HFF-Myc (cell line): ENCODE measurements at regions not wholly inside any gene's neighbourhood (a gene's known extent, or its start where the extent isn't known, plus 50 kb on each side); places are given as distances from the start of the nearest gene placed in this dataset.

ENCODE experiments used
- DNase-seq: peaks from one replicate; pipeline ENCODE4 v3.0.0-alpha.2; 2011; ENCODE audit warnings: low read depth; ENCODE audit errors: extremely low read depth
- H3K4me3 ChIP-seq: replicated peaks from 2 replicates; pipeline ENCODE4 v1.5.1; 2011; ENCODE audit warnings: low read depth, mild to moderate bottlenecking, control low read depth, low read length
- TF ChIP-seq, protein P1 (sequence below): IDR thresholded peaks from 2 replicates; pipeline ENCODE4 v1.5.1; 2012; ENCODE audit warnings: mild to moderate bottlenecking, low read depth, low read length, control low read depth; ENCODE audit errors: missing control alignments

DNA sequence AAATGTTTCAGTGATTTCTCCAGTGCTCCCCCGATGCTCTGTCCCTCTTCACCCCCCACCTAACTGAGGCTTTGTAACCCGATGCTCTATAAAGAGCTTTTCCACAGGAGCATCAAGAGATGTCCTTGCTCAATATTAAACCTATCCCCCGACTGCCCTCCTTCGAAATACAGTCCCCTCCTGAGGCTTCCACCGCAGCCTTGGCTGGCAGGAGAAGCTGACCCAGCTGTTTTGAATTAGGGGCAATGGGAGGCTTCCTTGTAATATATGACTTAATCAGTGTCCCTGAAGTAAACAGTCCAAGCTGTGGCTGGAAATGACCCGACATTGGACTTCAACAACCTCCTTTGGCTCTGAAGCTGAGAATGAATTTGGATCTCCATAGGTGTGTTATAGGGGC, 62.4 kb downstream of the TMEM30B start:
- TF ChIP-seq, protein P1, sequence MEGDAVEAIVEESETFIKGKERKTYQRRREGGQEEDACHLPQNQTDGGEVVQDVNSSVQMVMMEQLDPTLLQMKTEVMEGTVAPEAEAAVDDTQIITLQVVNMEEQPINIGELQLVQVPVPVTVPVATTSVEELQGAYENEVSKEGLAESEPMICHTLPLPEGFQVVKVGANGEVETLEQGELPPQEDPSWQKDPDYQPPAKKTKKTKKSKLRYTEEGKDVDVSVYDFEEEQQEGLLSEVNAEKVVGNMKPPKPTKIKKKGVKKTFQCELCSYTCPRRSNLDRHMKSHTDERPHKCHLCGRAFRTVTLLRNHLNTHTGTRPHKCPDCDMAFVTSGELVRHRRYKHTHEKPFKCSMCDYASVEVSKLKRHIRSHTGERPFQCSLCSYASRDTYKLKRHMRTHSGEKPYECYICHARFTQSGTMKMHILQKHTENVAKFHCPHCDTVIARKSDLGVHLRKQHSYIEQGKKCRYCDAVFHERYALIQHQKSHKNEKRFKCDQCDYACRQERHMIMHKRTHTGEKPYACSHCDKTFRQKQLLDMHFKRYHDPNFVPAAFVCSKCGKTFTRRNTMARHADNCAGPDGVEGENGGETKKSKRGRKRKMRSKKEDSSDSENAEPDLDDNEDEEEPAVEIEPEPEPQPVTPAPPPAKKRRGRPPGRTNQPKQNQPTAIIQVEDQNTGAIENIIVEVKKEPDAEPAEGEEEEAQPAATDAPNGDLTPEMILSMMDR = no peak
- no peak overlapping the region for H3K4me3 ChIP-seq
- peak; percentile 54 for DNase-seq

DNA sequence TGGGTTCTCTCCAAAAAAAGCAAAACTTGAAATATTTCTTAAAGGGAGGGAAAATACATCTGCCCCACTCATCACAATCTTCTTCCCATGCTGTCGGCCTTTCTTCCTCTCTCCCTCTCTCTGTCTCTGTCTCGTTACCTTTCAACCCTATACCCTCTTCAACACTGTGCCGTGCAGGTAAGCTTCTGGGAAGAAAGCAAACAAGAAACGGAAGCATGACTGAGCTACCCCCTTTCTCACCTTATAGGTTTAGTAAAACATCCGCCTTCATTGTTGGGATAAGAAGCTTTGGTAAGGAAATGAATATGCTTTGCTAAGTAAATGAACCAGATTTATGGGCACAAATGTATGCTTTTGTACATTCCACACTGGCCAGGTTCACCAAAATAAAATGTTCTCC, 63.0 kb downstream of the TMEM30B start:
- DNase-seq = no peak
- no peak overlapping the region for H3K4me3 ChIP-seq
- TF ChIP-seq, protein P1 = no peak

DNA sequence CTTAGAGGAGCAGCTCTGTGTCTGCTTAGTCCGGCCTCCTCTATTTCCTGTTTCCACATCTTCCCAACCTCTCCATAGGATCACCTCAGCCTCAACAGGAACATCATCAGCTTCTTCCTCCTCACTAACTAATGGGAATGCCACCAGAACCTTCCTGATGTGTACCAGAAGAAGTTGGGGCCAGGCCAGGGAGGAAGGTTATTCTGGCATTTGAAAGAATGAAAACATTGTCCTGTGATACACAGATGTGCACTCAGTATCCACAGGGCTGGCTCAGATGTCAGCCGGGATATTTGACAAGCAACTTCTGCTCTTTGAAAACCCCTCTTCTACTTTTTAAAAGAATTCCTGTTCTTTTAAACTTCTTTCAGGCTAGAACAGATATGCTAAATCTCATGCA, 63.6 kb downstream of the TMEM30B start:
- no peak for DNase-seq
- TF ChIP-seq, protein P1 = no peak

DNA sequence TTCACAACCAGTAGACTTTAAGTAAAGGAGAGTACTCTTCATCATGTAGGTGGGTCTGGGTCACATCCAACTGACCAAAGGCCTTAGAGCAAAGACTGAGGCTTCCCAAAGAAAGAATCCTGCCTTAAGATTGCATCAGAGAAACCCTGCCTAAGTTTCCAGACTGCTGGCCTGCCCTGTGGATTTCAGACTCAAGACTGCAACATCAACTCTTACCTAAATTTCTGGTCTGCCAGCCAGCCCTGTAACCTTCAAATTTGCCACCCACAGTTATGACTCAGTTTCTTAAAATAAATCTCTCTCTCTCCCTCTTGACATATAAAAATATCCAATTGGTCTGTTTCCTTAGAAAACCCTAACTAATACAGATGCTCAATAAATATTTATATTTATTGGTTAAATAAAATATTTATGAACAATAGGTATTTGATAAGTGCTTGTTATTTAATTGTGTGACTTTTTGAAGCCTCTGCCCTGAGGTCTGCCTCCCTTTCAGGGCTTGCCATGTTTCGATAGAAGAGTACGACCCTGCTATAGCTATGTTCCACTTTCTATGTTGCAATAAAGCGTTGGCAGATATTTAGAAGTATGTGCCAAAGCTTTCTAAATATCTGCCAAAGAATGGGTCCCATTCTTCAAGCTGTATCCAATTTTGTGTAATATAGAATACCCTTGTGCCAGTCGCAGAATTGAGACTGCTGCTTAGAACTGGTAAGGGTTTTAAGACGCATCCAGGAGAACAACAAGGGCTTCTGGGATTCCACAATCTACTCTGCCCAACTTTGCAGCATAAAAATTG, 65.7 kb downstream of the TMEM30B start:
- TF ChIP-seq, protein P1 = no peak
- no peak for DNase-seq
- H3K4me3 ChIP-seq = no peak overlapping the region

More for the DNA sequence above, 63.6 kb downstream of the TMEM30B start:
- H3K4me3 ChIP-seq = no peak overlapping the region

DNA sequence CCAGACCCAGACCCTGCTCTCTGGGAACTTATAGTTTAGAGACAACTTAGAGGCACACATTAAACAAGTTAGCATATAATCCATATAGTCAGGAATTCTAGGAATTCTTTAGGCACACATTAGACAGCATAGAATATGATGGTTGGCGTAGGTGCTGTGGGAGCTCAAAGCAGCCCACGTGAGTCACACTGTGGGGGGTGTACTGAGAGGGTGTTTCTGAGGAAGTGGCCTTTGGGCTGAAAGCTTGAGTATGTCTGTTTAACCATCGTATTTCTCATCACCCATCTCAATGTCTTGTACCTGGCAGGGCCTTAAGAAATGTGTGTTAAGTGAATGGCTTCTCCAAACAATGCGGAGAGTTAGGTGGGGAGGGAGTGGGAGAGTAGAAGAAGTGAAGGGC, 67.2 kb downstream of the TMEM30B start:
- no peak overlapping the region for H3K4me3 ChIP-seq
- TF ChIP-seq, protein P1 = no peak
- DNase-seq = no peak

DNA sequence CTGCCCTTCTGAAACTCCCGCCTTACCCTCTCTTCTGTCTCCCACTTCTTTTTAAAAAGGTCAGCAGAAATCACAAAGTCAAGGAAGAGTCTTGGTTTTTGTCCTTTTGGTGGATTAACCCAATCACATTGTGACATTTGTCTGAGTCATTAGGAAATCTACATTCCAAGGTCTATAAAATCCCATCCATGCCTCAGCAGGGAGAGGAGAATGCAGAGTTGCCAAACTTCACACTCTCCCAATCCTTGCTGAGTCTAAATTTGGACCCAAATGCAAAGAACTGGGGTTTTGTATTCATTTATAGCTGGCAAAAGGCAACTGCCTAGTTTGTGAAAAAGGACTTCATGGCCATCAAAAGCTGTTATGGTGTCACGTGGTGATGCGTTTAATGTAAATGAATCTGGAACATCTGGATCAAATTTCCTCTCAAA, 67.9 kb downstream of the TMEM30B start:
- DNase-seq = peak; percentile 58
- H3K4me3 ChIP-seq = no peak overlapping the region
- TF ChIP-seq, protein P1 = no peak
